ENCODE measurements at regions not wholly inside any gene's neighbourhood (a gene's known extent, or its start where the extent isn't known, plus 50 kb on each side); places are given as distances from the start of the nearest gene placed in this dataset.

DNA sequence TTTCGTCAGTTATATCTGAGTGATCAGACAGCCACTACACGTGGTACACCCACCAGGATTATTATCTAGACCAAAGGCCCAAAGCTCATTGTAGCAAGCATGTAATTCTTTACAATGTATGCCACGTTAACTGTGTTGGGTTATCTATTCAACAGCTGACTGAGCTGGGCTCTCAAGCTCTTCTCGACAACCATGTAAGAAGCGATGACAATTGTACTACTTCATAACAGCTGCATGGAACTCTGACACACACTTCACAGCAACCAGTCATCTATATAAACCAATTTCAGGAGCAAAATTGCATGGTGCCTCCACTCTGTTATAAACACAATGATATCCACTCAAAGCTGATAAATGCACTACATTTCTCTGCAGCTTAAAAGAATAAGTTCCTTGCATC is 701.8 kb downstream of the NR4A2 start:
- no peaks in the 10 kb centered on the region for H3K4me1 ChIP-seq
- POLR2A ChIA-PET: no interaction called here
- Mint-ChIP-seq H3K36me3 (ENCODE audit: insufficient read depth, unreplicated experiment) (no peaks in the 10 kb centered on the region), H3K9me3 (ENCODE audit: unreplicated experiment) (no peaks in the 10 kb centered on the region), H3K27ac (ENCODE audit: unreplicated experiment) (no peak overlapping the region), H3K4me3 (ENCODE audit: unreplicated experiment) (no peak overlapping the region), H3K4me1 (ENCODE audit: low read depth, unreplicated experiment) (peaks cover 6% of the 10 kb centered on the region), H3K27me3 (ENCODE audit: insufficient read depth, unreplicated experiment) (peaks cover 2% of the 10 kb centered on the region)
- H3K27me3 ChIP-seq (replicated peaks; ENCODE audit: control insufficient read depth, insufficient read depth, low read length): no peaks in the 10 kb centered on the region
- DNase-seq: no peak
- no TSS peak for BruUV-seq (replicated peaks)
- CTCF ChIA-PET: no interaction called here
- H3K9me3 ChIP-seq: no peaks in the 10 kb centered on the region
- no peak overlapping the region for H3K4me3 ChIP-seq (ENCODE audit: low read depth, low read length)
- no peaks in the 10 kb centered on the region for H3K36me3 ChIP-seq (ENCODE audit: control insufficient read depth, insufficient read depth, low read length)
- no peak for TF ChIP-seq CTCF (IDR thresholded peaks at IDR 0.05; ENCODE audit: insufficient read depth in 1 of 2, low read depth in 1 of 2, low read length in 1 of 2, severe bottlenecking in 1 of 2, unreplicated experiment in 1 of 2)
- intact Hi-C loops (cut with micrococcal nuclease; ENCODE audit: unreplicated experiment): no loop called here

GRCh38 chr2:155622443-155622842 is 710.1 kb downstream of the NR4A2 start:
- no peaks in the 10 kb centered on the region for H3K9me3 Mint-ChIP-seq (ENCODE audit: unreplicated experiment)
- no peaks in the 10 kb centered on the region for H3K36me3 Mint-ChIP-seq (ENCODE audit: insufficient read depth, unreplicated experiment)
- TF ChIP-seq CTCF (IDR thresholded peaks at IDR 0.05; ENCODE audit: insufficient read depth in 1 of 2, low read depth in 1 of 2, low read length in 1 of 2, severe bottlenecking in 1 of 2, unreplicated experiment in 1 of 2): no peak
- H3K27me3 Mint-ChIP-seq (ENCODE audit: insufficient read depth, unreplicated experiment): no peaks in the 10 kb centered on the region
- no peak overlapping the region for H3K4me3 Mint-ChIP-seq (ENCODE audit: unreplicated experiment)
- Histone ChIP-seq H3K9me3 (no peaks in the 10 kb centered on the region), H3K4me1 (no peaks in the 10 kb centered on the region), H3K4me3 (ENCODE audit: low read depth, low read length) (no peak overlapping the region), H3K36me3 (ENCODE audit: control insufficient read depth, insufficient read depth, low read length) (no peaks in the 10 kb centered on the region), H3K27me3 (replicated peaks; ENCODE audit: control insufficient read depth, insufficient read depth, low read length) (no peaks in the 10 kb centered on the region)
- ChIA-PET CTCF (no interaction called here), POLR2A (no interaction called here)
- DNase-seq: no peak
- H3K27ac Mint-ChIP-seq (ENCODE audit: unreplicated experiment): no peak overlapping the region
- H3K4me1 Mint-ChIP-seq (ENCODE audit: low read depth, unreplicated experiment): no peaks in the 10 kb centered on the region
- no TSS peak for BruUV-seq (replicated peaks)
- intact Hi-C loops (cut with micrococcal nuclease; ENCODE audit: unreplicated experiment): no loop called here

- ChIA-PET CTCF (no interaction called here), POLR2A (no interaction called here)
- TF ChIP-seq CTCF (IDR thresholded peaks at IDR 0.05; ENCODE audit: insufficient read depth in 1 of 2, low read depth in 1 of 2, low read length in 1 of 2, severe bottlenecking in 1 of 2, unreplicated experiment in 1 of 2): no peak
- Mint-ChIP-seq H3K27ac (ENCODE audit: unreplicated experiment) (no peak overlapping the region), H3K36me3 (ENCODE audit: insufficient read depth, unreplicated experiment) (no peaks in the 10 kb centered on the region), H3K4me3 (ENCODE audit: unreplicated experiment) (no peak overlapping the region), H3K9me3 (ENCODE audit: unreplicated experiment) (no peaks in the 10 kb centered on the region), H3K4me1 (ENCODE audit: low read depth, unreplicated experiment) (no peaks in the 10 kb centered on the region), H3K27me3 (ENCODE audit: insufficient read depth, unreplicated experiment) (no peaks in the 10 kb centered on the region)
- H3K27me3 ChIP-seq (replicated peaks; ENCODE audit: control insufficient read depth, insufficient read depth, low read length): no peaks in the 10 kb centered on the region
- no peaks in the 10 kb centered on the region; the same call in 1 of the 2 replicates for H3K9me3 ChIP-seq
- no TSS peak for BruUV-seq (replicated peaks)
- DNase-seq: no peak
- no peak overlapping the region for H3K4me3 ChIP-seq (ENCODE audit: low read depth, low read length)
- no peaks in the 10 kb centered on the region for H3K36me3 ChIP-seq (ENCODE audit: control insufficient read depth, insufficient read depth, low read length)
- intact Hi-C loops (cut with micrococcal nuclease; ENCODE audit: unreplicated experiment): no loop called here
- H3K4me1 ChIP-seq: no peaks in the 10 kb centered on the region
Measured at GRCh38 chr2:155600914-155601760, 731.4 kb downstream of the NR4A2 start.

Measured in Caco-2 (cell line).